ENCODE measurements at regions not wholly inside any gene's neighbourhood (a gene's known extent, or its start where the extent isn't known, plus 50 kb on each side); places are given as distances from the start of the nearest gene placed in this dataset.

DNA sequence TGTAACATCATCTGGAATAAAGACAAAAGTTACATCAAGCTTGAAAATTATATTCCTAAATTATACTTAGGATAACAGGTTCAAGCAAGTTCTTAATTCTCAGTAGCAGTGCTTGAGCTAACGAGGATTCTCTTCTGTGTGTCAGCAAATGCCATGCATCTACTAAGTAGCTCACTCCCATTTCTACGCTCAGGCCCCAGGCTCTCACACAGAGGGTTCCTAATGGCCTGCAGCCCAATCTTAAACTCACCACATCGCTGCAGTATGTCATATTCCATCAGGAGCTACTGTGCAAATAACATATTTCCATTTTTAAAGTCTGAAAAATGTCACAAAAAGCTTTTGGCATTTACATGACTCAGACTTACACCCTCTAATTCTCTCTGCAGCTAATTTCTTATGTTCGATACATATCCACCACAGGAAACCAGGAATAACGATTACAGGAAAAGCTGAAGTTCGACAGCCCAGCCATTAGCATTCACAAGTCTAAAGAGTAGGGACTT lies 474.8 kb downstream of the EFNA5 start:
- Histone ChIP-seq H3K36me3 (ENCODE audit: control insufficient read depth in 2 of 2, extremely low read depth in 1 of 2, insufficient read depth in 2 of 2, low read length in 2 of 2) (no peaks in the 10 kb centered on the region), H3K27ac (ENCODE audit: control insufficient read depth, insufficient read depth, low read length) (no peak overlapping the region), H3K9me1 (ENCODE audit: control insufficient read depth, extremely low read depth, insufficient read depth, low read length) (no peaks in the 10 kb centered on the region), H3K9me3 (ENCODE audit: control insufficient read depth, low read depth, low read length) (no peaks in the 10 kb centered on the region), H3K4me3 (ENCODE audit: control insufficient read depth in 2 of 3, extremely low read depth in 1 of 3, insufficient read depth in 2 of 3, low read depth in 1 of 3, low read length in 3 of 3) (no peak overlapping the region), H2AFZ (ENCODE audit: control insufficient read depth, low read length) (no peak overlapping the region), H3K9ac (ENCODE audit: control insufficient read depth, extremely low read depth, insufficient read depth, low read length) (no peak overlapping the region), H4K20me1 (ENCODE audit: control insufficient read depth, extremely low read depth, insufficient read depth, low read length) (no peaks in the 10 kb centered on the region), H3K4me1 (ENCODE audit: control insufficient read depth, extremely low read depth, insufficient read depth, low read length) (no peaks in the 10 kb centered on the region), H3K79me2 (ENCODE audit: control insufficient read depth, insufficient read depth, low read length) (no peaks in the 10 kb centered on the region), H3K4me2 (ENCODE audit: control insufficient read depth, extremely low read depth, insufficient read depth, low read depth, low read length) (no peak overlapping the region), H3K27me3 (ENCODE audit: control insufficient read depth, extremely low read depth, insufficient read depth, low read length) (no peaks in the 10 kb centered on the region)
- dilution Hi-C loops (cut with MboI; ENCODE audit: extremely low pct_ligation_motif_present, low sequenced_read_pairs): no loop called here
- FAIRE-seq (no peak), DNase-seq (ENCODE audit: low read depth, low spot score) (no peak)
- TF ChIP-seq, protein P1, sequence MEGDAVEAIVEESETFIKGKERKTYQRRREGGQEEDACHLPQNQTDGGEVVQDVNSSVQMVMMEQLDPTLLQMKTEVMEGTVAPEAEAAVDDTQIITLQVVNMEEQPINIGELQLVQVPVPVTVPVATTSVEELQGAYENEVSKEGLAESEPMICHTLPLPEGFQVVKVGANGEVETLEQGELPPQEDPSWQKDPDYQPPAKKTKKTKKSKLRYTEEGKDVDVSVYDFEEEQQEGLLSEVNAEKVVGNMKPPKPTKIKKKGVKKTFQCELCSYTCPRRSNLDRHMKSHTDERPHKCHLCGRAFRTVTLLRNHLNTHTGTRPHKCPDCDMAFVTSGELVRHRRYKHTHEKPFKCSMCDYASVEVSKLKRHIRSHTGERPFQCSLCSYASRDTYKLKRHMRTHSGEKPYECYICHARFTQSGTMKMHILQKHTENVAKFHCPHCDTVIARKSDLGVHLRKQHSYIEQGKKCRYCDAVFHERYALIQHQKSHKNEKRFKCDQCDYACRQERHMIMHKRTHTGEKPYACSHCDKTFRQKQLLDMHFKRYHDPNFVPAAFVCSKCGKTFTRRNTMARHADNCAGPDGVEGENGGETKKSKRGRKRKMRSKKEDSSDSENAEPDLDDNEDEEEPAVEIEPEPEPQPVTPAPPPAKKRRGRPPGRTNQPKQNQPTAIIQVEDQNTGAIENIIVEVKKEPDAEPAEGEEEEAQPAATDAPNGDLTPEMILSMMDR (optimal IDR thresholded peaks at IDR 0.05 in 1 of 3, IDR thresholded peaks at IDR 0.05 in 1 of 3, conservative IDR thresholded peaks at IDR 0.05 in 1 of 3; ENCODE audit: extremely low read depth in 1 of 3, insufficient read depth in 2 of 3, low read length in 3 of 3): no peak
- TF ChIP-seq EZH2 (IDR thresholded peaks at IDR 0.05; ENCODE audit: low read length): no peak

DNA sequence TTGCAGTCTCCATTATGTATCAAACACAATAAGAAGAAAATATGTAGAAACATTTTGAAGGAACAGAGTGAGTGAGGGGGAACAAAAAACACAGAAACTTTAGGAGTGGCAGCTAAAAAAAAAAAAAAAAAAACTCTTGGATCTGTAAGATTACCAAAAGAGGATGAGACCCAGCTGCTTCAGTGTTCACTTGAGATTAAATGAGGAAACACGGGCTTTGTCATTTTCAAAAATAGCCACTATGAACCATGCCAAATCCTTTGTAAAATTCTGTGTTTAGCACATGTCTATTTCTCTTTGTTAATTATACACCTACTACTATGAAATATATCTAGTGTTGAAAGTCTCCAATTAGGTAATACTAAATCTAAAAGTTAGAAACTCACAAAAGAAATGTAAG lies 485.9 kb downstream of the EFNA5 start:
- Histone ChIP-seq H3K36me3 (ENCODE audit: control insufficient read depth in 2 of 2, extremely low read depth in 1 of 2, insufficient read depth in 2 of 2, low read length in 2 of 2) (no peaks in the 10 kb centered on the region), H3K27ac (ENCODE audit: control insufficient read depth, insufficient read depth, low read length) (no peak overlapping the region), H2AFZ (ENCODE audit: control insufficient read depth, low read length) (no peak overlapping the region), H3K9ac (ENCODE audit: control insufficient read depth, extremely low read depth, insufficient read depth, low read length) (no peak overlapping the region), H4K20me1 (ENCODE audit: control insufficient read depth, extremely low read depth, insufficient read depth, low read length) (no peaks in the 10 kb centered on the region), H3K4me1 (ENCODE audit: control insufficient read depth, extremely low read depth, insufficient read depth, low read length) (no peaks in the 10 kb centered on the region), H3K9me3 (ENCODE audit: control insufficient read depth, low read depth, low read length) (no peaks in the 10 kb centered on the region), H3K9me1 (ENCODE audit: control insufficient read depth, extremely low read depth, insufficient read depth, low read length) (no peaks in the 10 kb centered on the region), H3K27me3 (ENCODE audit: control insufficient read depth, extremely low read depth, insufficient read depth, low read length) (no peaks in the 10 kb centered on the region), H3K4me3 (ENCODE audit: control insufficient read depth in 2 of 3, extremely low read depth in 1 of 3, insufficient read depth in 2 of 3, low read depth in 1 of 3, low read length in 3 of 3) (no peak overlapping the region), H3K4me2 (ENCODE audit: control insufficient read depth, extremely low read depth, insufficient read depth, low read depth, low read length) (no peak overlapping the region), H3K79me2 (ENCODE audit: control insufficient read depth, insufficient read depth, low read length) (no peaks in the 10 kb centered on the region)
- DNase-seq (ENCODE audit: low read depth, low spot score): no peak
- FAIRE-seq: no peak
- dilution Hi-C loops (cut with MboI; ENCODE audit: extremely low pct_ligation_motif_present, low sequenced_read_pairs): no loop called here
- no peak for TF ChIP-seq EZH2 (IDR thresholded peaks at IDR 0.05; ENCODE audit: low read length)
- TF ChIP-seq, protein P1 (optimal IDR thresholded peaks at IDR 0.05 in 1 of 3, IDR thresholded peaks at IDR 0.05 in 1 of 3, conservative IDR thresholded peaks at IDR 0.05 in 1 of 3; ENCODE audit: extremely low read depth in 1 of 3, insufficient read depth in 2 of 3, low read length in 3 of 3): no peak
